Left renal pelvis (tissue), 4 donors: ENCODE measurements at regions not wholly inside any gene's neighbourhood (a gene's known extent, or its start where the extent isn't known, plus 50 kb on each side); places are given as distances from the start of the nearest gene placed in this dataset.
"Not testable (repeated sequence)": the region's sequence is repeated elsewhere in the genome, so short reads cannot be mapped to it uniquely, and the experiment has no call there.

Source experiments
- DNase-seq, 4 donors: peaks; one replicate each; pipeline ENCODE4 v3.0.0-alpha.2; 2013; ENCODE audit warnings: low read depth in 4 of 4, low spot score in 3 of 4

- DNase-seq = no peak
Observed at GRCh38 chr6:40162074-40162473, 227.8 kb upstream of the MOCS1 start.

GRCh38 chr6:40160826-40161225 lies 226.6 kb upstream of the MOCS1 start:
- no peak for DNase-seq

DNA sequence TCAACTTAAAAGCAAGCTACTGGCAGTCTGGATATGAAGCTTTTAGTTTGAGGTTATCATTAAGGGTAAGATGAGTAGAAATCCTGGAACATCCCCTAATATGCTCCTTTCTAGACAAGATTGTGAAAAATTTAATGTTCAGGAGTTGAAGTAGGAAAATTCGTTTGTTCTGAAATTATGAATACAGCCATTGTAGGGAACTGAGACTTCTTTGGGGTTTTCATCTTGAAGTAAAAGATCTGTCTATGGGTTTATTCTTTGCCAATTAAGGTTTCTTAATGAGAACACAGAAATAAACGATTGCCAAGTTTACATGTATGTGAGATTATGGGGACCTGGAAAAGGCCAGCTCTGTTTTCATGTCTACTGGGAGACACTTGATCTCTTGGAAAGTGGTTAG lies 225.6 kb upstream of the MOCS1 start:
- DNase-seq = no peak

GRCh38 chr6:40152701-40153436 lies 218.6 kb upstream of the MOCS1 start:
- no peak for DNase-seq

GRCh38 chr6:40152196-40152595 lies 217.9 kb upstream of the MOCS1 start:
- DNase-seq = no peak

GRCh38 chr6:40148882-40149573 lies 214.8 kb upstream of the MOCS1 start:
- DNase-seq = no peak

- no peak for DNase-seq
Observed at GRCh38 chr6:40146902-40147301, 212.6 kb upstream of the MOCS1 start.

GRCh38 chr6:40139447-40139846 lies 205.2 kb upstream of the MOCS1 start:
- DNase-seq = no peak

- no peak for DNase-seq
Observed at GRCh38 chr6:40138273-40138720, 204.0 kb upstream of the MOCS1 start.

GRCh38 chr6:40135491-40136072 lies 201.3 kb upstream of the MOCS1 start:
- DNase-seq = no peak

- not testable (repeated sequence) for DNase-seq
Observed at GRCh38 chr6:40133981-40134380, 199.7 kb upstream of the MOCS1 start.

DNA sequence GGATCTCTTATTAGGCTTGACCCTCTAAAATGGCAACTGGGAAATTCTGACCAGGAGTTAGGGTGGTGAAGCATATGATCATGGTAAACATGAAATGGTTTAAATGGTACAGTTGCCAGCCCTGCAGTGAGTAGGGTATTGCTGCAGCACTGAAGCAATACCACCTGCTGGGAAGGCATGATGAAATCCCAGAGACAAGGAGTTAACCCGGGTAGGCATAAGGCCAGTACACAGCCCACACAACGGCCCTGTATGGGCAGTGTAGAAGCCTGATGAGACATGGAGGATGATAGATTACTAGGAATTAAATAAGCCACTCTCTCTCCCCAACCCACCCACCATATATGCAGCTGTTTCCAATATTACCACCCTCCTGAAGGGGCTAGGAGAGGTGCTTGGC lies 197.4 kb upstream of the MOCS1 start:
- DNase-seq = no peak

DNA sequence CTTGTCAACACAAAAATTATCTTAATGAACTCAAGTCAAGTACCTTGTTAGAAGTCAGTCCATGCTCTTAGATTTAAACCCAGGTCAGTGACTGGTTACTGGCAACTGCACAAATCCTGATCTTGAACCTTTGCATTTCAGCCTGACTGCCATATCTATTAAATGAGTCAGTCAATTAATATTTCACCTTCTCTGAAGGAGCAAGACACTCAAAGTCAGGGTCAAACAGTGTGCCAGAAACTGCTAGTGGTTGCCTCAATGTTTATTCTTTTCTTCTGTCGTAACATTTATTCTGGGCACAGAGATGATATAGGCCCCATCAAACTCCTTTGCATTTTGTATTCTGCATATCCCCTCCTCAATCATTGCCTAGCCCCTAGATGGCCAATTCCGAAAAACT lies 193.9 kb upstream of the MOCS1 start:
- DNase-seq = no peak

DNA sequence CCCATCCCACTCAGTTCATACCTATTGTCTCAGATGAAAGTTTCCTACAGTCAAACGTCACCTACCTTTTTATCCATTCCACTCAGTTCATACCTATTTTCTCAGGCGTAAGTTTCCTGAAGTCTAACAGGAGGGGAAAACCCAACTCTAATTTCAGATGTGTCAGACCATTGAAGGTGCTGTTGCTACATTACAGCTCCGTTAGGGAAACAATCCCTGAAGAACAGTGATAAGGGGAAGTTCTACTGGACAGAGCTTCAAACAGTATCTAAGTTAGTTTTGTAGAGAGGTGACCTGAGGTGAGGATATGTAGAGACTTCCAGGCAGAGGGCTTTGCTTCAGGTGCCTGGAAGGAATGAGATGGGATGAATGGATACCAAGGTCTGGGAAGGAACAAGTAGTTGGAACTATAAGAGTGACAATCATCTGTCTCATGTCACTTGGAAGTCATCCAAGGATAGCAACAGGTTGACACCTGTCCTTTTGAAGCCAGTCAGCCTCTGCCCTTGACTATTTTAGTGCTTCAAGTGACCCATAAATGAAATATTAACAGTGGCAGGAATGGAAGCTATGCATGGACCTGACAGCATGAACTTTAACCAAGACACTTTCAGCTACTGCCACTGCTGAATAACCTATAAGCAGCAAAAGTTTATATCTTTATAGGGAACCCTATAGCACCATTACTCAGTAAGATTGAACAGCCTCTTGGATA lies 191.6 kb upstream of the MOCS1 start:
- DNase-seq = no peak

DNA sequence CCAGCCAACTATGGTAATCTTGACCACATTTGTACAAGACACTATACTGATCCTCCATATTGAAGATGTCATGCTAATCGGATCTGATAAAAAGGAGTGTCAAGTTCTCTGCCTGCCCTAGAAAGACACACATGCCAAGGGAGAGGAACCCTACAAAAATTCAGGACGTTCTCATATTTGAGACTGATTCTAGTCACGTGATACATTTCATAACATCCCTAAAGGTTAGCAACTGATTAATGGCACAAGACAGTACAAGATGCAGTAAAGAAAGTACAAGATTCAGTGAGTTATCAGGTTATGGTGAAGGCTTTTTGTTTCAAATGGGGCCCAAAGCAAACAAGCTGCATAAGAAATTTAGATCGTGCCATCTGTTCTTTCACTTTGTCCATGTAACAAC lies 190.7 kb upstream of the MOCS1 start:
- no peak for DNase-seq

DNA sequence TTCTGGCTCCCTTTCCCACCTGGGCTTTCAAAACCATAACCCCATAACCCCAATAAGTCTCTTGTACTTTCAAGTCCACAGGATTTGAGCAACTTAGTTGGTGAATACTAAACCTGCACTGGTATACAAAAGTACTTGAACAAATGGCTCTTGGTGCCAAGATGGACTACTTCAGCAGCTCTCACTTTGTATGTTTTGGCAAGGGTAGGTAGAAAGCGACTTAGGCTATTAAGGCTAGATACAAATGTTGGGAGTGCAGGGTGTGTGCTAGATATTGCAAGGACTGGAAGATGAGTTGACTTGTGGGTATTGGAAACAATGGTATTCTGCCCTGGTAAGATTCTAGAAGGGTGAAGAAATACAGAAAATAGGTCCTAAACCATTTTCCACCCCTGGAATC lies 182.6 kb upstream of the MOCS1 start:
- DNase-seq = no peak

DNA sequence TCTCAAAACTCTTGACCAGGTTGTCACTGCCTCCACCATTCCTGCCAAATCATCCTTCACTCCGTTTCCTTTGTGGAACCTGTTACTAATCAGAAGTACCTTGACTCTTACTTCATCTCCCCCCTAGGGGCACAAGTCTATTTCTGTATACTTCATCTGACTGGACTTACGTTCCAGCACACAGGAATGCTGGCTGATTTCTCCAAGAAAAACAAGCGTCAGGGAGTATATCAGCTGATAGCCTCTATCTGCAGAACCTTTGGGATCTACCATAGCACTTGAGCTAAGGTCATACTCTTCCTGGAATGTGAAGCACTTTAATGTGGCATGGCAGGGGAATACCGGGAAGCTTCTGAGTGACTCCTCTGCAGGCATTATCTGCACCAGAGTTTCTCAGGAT lies 178.1 kb upstream of the MOCS1 start:
- no peak for DNase-seq

GRCh38 chr6:40108736-40109135 lies 174.5 kb upstream of the MOCS1 start:
- DNase-seq = no peak

DNA sequence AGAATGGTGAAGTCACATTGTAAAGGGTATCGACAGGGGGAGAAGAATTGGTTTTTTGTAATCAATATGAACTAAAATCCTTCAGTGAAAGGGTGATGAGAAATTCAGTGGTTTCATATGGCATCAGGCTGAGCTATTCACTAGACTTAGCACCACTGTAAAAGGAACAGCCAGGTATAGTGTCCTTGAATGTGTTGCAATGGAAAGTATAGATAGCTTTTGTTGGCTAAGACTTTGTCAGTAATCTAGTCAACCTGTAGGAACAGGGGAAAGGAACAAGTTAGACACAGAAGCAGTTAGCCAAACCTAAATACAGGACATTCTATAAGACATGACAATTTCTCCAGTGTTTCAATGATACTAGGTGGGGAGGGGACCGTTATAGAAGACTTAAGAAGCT lies 172.6 kb upstream of the MOCS1 start:
- DNase-seq = no peak

GRCh38 chr6:40098774-40099173 lies 164.5 kb upstream of the MOCS1 start:
- DNase-seq = no peak

DNA sequence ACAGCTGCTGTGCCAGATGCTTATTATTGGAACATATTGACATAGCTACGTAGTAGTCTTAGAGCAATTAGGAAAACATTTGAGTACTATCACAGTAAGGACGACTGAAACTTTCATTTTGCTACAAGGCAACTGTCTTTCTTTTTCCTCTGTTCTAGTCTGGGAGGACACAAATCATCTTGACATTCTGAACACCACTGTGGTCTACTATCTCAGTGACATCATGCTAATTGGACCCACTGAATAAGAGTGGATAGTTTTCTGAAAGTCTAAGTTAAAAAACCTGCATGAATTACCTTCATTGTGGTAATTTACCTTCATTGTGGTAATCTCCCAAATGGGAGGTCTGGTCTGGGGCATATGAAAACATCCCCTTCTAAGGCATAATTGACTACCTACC lies 163.3 kb upstream of the MOCS1 start:
- DNase-seq = no peak
